ENCODE measurements at regions not wholly inside any gene's neighbourhood (a gene's known extent, or its start where the extent isn't known, plus 50 kb on each side); places are given as distances from the start of the nearest gene placed in this dataset.

DNA sequence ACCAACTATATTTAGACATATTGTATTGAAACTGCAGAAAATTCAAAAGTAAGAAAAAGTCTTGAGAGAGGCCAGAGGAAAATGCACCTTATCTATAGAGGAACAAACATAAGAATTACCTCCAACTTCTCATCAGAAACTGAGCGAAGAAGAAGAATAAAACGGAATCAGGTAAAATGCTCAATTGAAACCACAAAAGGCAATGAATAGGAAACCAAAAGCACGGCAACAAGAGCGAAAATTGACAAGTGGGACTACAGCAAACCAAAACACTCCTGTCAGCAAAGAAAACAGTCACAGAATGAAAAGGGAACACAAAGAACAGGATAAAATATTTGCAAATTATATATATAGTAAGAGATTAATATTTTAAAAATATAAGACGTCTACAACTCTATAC, 61.9 kb upstream of the PARP11 start:
- TF ChIP-seq, protein P1, sequence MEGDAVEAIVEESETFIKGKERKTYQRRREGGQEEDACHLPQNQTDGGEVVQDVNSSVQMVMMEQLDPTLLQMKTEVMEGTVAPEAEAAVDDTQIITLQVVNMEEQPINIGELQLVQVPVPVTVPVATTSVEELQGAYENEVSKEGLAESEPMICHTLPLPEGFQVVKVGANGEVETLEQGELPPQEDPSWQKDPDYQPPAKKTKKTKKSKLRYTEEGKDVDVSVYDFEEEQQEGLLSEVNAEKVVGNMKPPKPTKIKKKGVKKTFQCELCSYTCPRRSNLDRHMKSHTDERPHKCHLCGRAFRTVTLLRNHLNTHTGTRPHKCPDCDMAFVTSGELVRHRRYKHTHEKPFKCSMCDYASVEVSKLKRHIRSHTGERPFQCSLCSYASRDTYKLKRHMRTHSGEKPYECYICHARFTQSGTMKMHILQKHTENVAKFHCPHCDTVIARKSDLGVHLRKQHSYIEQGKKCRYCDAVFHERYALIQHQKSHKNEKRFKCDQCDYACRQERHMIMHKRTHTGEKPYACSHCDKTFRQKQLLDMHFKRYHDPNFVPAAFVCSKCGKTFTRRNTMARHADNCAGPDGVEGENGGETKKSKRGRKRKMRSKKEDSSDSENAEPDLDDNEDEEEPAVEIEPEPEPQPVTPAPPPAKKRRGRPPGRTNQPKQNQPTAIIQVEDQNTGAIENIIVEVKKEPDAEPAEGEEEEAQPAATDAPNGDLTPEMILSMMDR (conservative IDR thresholded peaks at IDR 0.05; ENCODE audit: low read length): no peak
- no peak for TF ChIP-seq EZH2phosphoT487 (IDR thresholded peaks at IDR 0.05; ENCODE audit: borderline replicate concordance, low read depth, low read length)
